GM23338 (cell line): ENCODE measurements at regions not wholly inside any gene's neighbourhood (a gene's known extent, or its start where the extent isn't known, plus 50 kb on each side); places are given as distances from the start of the nearest gene placed in this dataset.

Experiments used
- ATAC-seq: fragments of 200-7000 bp; cut with Tn5 transposase; 3 replicates; pipeline ENCODE4 v1.9.1; 2020
- DNase-seq: peaks from one replicate; pipeline ENCODE4 v3.0.0-alpha.2; 2015; ENCODE audit warnings: low spot score
- H2AFZ ChIP-seq: fragments of 200-600 bp; sonication (generic); 2 replicates; pipeline ENCODE4 v1.8.0; 2016; ENCODE audit warnings: antibody characterized with exemption, mild to moderate bottlenecking, moderate library complexity
- H3F3A ChIP-seq: fragments of 200-600 bp; sonication (generic); replicated peaks from 2 replicates; pipeline ENCODE4 v1.8.0; 2017; ENCODE audit warnings: antibody characterized with exemption, mixed run types, low read depth
- H3K27ac ChIP-seq: fragments of 200-600 bp; sonication (generic); 2 replicates; pipeline ENCODE4 v1.6.1; 2016; ENCODE audit warnings: low read depth
- H3K27me3 ChIP-seq: fragments of 200-600 bp; sonication (generic); 2 replicates; pipeline ENCODE4 v1.8.0; 2016; ENCODE audit warnings: mild to moderate bottlenecking, mixed run types, moderate library complexity; ENCODE audit not compliant: insufficient read depth
- H3K36me3 ChIP-seq: fragments of 200-600 bp; sonication (generic); 2 replicates; pipeline ENCODE4 v1.8.0; 2016; ENCODE audit warnings: mild to moderate bottlenecking; ENCODE audit not compliant: insufficient read depth
- H3K4me1 ChIP-seq: fragments of 200-600 bp; sonication (generic); 2 replicates; pipeline ENCODE4 v1.8.0; 2016; ENCODE audit warnings: mild to moderate bottlenecking, moderate library complexity; ENCODE audit not compliant: insufficient read depth
- H3K4me2 ChIP-seq: fragments of 200-600 bp; sonication (generic); 2 replicates; pipeline ENCODE4 v1.7.1; 2017; ENCODE audit warnings: mixed run types
- H3K4me3 ChIP-seq: fragments of 200-600 bp; sonication (generic); 2 replicates; pipeline ENCODE4 v1.6.1; 2016; ENCODE audit warnings: mixed run types
- H3K79me2 ChIP-seq: fragments of 200-600 bp; sonication (generic); replicated peaks from 2 replicates; pipeline ENCODE4 v1.8.0; 2017; ENCODE audit warnings: mild to moderate bottlenecking; ENCODE audit not compliant: insufficient read depth
- H3K9me2 ChIP-seq: fragments of 200-600 bp; sonication (generic); 2 replicates; pipeline ENCODE4 v1.8.0; 2017; ENCODE audit not compliant: insufficient read depth
- H4K20me1 ChIP-seq: fragments of 200-600 bp; sonication (generic); replicated peaks from 2 replicates; pipeline ENCODE4 v1.8.0; 2017; ENCODE audit warnings: mild to moderate bottlenecking; ENCODE audit not compliant: insufficient read depth
- H3K27ac Mint-ChIP-seq: 2 replicates; pipeline ENCODE4 v1.8.0; 2020; ENCODE audit warnings: inconsistent platforms, mild to moderate bottlenecking, moderate library complexity, mixed read lengths
- H3K27me3 Mint-ChIP-seq: 3 replicates; pipeline ENCODE4 v1.8.0; 2022; ENCODE audit warnings: low read depth, mild to moderate bottlenecking, moderate library complexity, mixed read lengths, inconsistent platforms; ENCODE audit not compliant: insufficient read depth, poor library complexity
- H3K36me3 Mint-ChIP-seq: 3 replicates; pipeline ENCODE4 v1.8.0; 2021; ENCODE audit warnings: low read depth, mild to moderate bottlenecking, inconsistent platforms, moderate library complexity, mixed read lengths
- H3K4me1 Mint-ChIP-seq: 3 replicates; pipeline ENCODE4 v1.8.0; 2020; ENCODE audit warnings: mild to moderate bottlenecking, inconsistent platforms, mixed read lengths
- H3K4me3 Mint-ChIP-seq: 3 replicates; pipeline ENCODE4 v1.8.0; 2021; ENCODE audit warnings: moderate library complexity, mild to moderate bottlenecking, inconsistent platforms, mixed read lengths
- H3K9me3 Mint-ChIP-seq: 3 replicates; pipeline ENCODE4 v1.8.0; 2020; ENCODE audit warnings: moderate library complexity, mild to moderate bottlenecking, inconsistent platforms, mixed read lengths
- CREB1 ChIP-seq: fragments of 250-450 bp; sonication (Bioruptor Pico); IDR thresholded peaks from 2 replicates; pipeline ENCODE4 v1.5.0; 2020; ENCODE audit warnings: low read depth, mild to moderate bottlenecking, moderate library complexity
- CTCF ChIP-seq, 2 experiments: fragments of 200-600 bp in 1 of 2; sonication (generic) in 1 of 2; conservative IDR thresholded peaks; 2 replicates each; pipeline versions ENCODE4 v1.5.1 to v1.6.1; 2016 to 2017; ENCODE audit warnings: antibody characterized with exemption in 2 of 2, low read depth in 2 of 2, mild to moderate bottlenecking in 2 of 2, moderate library complexity in 1 of 2
- EZH2 ChIP-seq: fragments of 200-600 bp; sonication (generic); IDR thresholded peaks from one replicate; pipeline ENCODE4 v1.8.0; 2017; ENCODE audit warnings: antibody characterized with exemption, mild to moderate bottlenecking, low read depth; ENCODE audit not compliant: unreplicated experiment
- EZH2phosphoT487 ChIP-seq: fragments of 200-600 bp; sonication (generic); IDR thresholded peaks from one replicate; pipeline ENCODE4 v1.8.1; 2018; ENCODE audit warnings: antibody characterized with exemption; ENCODE audit not compliant: unreplicated experiment
- JUNB ChIP-seq: IDR thresholded peaks from one replicate; pipeline ENCODE4 v1.6.1; 2016; ENCODE audit warnings: antibody characterized with exemption; ENCODE audit not compliant: unreplicated experiment
- NANOG ChIP-seq: IDR thresholded peaks from 2 replicates; pipeline ENCODE4 v1.6.1; 2016; ENCODE audit warnings: antibody characterized with exemption, borderline replicate concordance
- POLR2AphosphoS5 ChIP-seq: IDR thresholded peaks from 2 replicates; pipeline ENCODE4 v1.6.1; 2016; ENCODE audit warnings: antibody characterized with exemption, low read depth
- REST ChIP-seq: IDR thresholded peaks from one replicate; pipeline ENCODE4 v1.6.1; 2018; ENCODE audit warnings: antibody characterized with exemption; ENCODE audit not compliant: unreplicated experiment
- STAT1 ChIP-seq: IDR thresholded peaks from one replicate; pipeline ENCODE4 v1.6.1; 2016; ENCODE audit warnings: antibody characterized with exemption; ENCODE audit not compliant: unreplicated experiment
- ZNF114 ChIP-seq: fragments of 250-450 bp; sonication (Bioruptor Pico); IDR thresholded peaks from 2 replicates; pipeline ENCODE4 v1.5.0; 2020; ENCODE audit warnings: mild to moderate bottlenecking, moderate library complexity
- ZNF331 ChIP-seq: fragments of 250-450 bp; sonication (Bioruptor Pico); IDR thresholded peaks from 2 replicates; pipeline ENCODE4 v1.5.0; 2020; ENCODE audit warnings: low read depth, mild to moderate bottlenecking, moderate library complexity
- ZNF462 ChIP-seq: fragments of 250-450 bp; sonication (Bioruptor Pico); IDR thresholded peaks from 2 replicates; pipeline ENCODE4 v1.5.0; 2020; ENCODE audit warnings: mild to moderate bottlenecking, moderate library complexity
- TF ChIP-seq, protein P1 (sequence below): IDR thresholded peaks from 2 replicates; pipeline ENCODE4 v1.6.1; 2016; ENCODE audit warnings: antibody characterized with exemption

- Histone ChIP-seq H3K4me2 (no peak overlapping the region), H3K27ac (no peak overlapping the region), H2AFZ (no peak overlapping the region), H3K79me2 (no peaks in the 10 kb centered on the region), H3F3A (no peaks in the 10 kb centered on the region), H3K9me2 (no peaks in the 10 kb centered on the region), H3K36me3 (no peaks in the 10 kb centered on the region), H3K4me1 (no peaks in the 10 kb centered on the region), H3K4me3 (no peak overlapping the region), H4K20me1 (no peaks in the 10 kb centered on the region), H3K27me3 (no peaks in the 10 kb centered on the region)
- ATAC-seq (no peak), DNase-seq (no peak)
- no peak overlapping the region for H3K4me3 Mint-ChIP-seq
- H3K4me1 Mint-ChIP-seq, result no peaks in the 10 kb centered on the region
- no peaks in the 10 kb centered on the region for H3K9me3 Mint-ChIP-seq
- TF ChIP-seq STAT1 (no peak), REST (no peak), NANOG (no peak), CREB1 (CRISPR knock-in tag) (no peak), EZH2phosphoT487 (no peak), ZNF462 (CRISPR knock-in tag) (no peak), POLR2AphosphoS5 (no peak), ZNF114 (CRISPR knock-in tag) (no peak), JUNB (no peak), CTCF (conservative IDR thresholded peaks at IDR 0.05; ENCODE audit: low read depth in 2 of 2) (no peak), EZH2 (no peak), ZNF331 (CRISPR knock-in tag) (no peak)
- TF ChIP-seq, protein P1, sequence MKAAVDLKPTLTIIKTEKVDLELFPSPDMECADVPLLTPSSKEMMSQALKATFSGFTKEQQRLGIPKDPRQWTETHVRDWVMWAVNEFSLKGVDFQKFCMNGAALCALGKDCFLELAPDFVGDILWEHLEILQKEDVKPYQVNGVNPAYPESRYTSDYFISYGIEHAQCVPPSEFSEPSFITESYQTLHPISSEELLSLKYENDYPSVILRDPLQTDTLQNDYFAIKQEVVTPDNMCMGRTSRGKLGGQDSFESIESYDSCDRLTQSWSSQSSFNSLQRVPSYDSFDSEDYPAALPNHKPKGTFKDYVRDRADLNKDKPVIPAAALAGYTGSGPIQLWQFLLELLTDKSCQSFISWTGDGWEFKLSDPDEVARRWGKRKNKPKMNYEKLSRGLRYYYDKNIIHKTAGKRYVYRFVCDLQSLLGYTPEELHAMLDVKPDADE, result no peak
- H3K27ac Mint-ChIP-seq, result no peak overlapping the region
- peaks cover 1% of the 10 kb centered on the region for H3K27me3 Mint-ChIP-seq
- no peaks in the 10 kb centered on the region for H3K36me3 Mint-ChIP-seq
Observed at GRCh38 chr17:6355196-6355595, 79.7 kb downstream of the AIPL1 start.
